CD14-positive monocyte (primary cell): ENCODE measurements at regions not wholly inside any gene's neighbourhood (a gene's known extent, or its start where the extent isn't known, plus 50 kb on each side); places are given as distances from the start of the nearest gene placed in this dataset.

Source experiments
- DNase-seq, 3 donors: peaks; one replicate each; pipeline ENCODE4 v3.0.0-alpha.2; 2011 to 2022
- H2AFZ ChIP-seq: 2 replicates; pipeline ENCODE4 v1.6.0; 2012; ENCODE audit warnings: mild to moderate bottlenecking, low read depth, low read length, inconsistent platforms; ENCODE audit not compliant: insufficient read depth, poor library complexity, severe bottlenecking
- H3K27ac ChIP-seq, 2 donors: 1 replicate in 1 of 2; 2 replicates in 1 of 2; pipeline ENCODE4 v1.5.1; 2012 to 2013; ENCODE audit warnings: low read length in 2 of 2, control low read depth in 1 of 2, inconsistent platforms in 1 of 2, low read depth in 1 of 2, mild to moderate bottlenecking in 1 of 2
- H3K27me3 ChIP-seq, 2 donors: one replicate each; pipeline versions ENCODE4 v1.6.0 to v1.6.1; 2011 to 2013; ENCODE audit warnings: low read length in 2 of 2; ENCODE audit not compliant: control insufficient read depth in 2 of 2, insufficient read depth in 2 of 2
- H3K36me3 ChIP-seq, 2 donors: replicated peaks in 1 of 2; 1 replicate in 1 of 2; 2 replicates in 1 of 2; pipeline versions ENCODE4 v1.5.1 to v1.6.1; 2012 to 2013; ENCODE audit warnings: low read length in 2 of 2, control low read depth in 1 of 2, inconsistent platforms in 1 of 2, mild to moderate bottlenecking in 1 of 2; ENCODE audit not compliant: insufficient read depth in 2 of 2, control insufficient read depth in 1 of 2
- H3K4me1 ChIP-seq, 2 donors: 1 replicate in 1 of 2; 2 replicates in 1 of 2; pipeline versions ENCODE4 v1.5.1 to v1.6.1; 2012 to 2013; ENCODE audit warnings: low read length in 2 of 2, control low read depth in 1 of 2, inconsistent platforms in 1 of 2, mild to moderate bottlenecking in 1 of 2, moderate library complexity in 1 of 2; ENCODE audit not compliant: insufficient read depth in 2 of 2, control insufficient read depth in 1 of 2
- H3K4me2 ChIP-seq: replicated peaks from 2 replicates; pipeline ENCODE3; 2012; ENCODE audit warnings: low read length, moderate library complexity, mild to moderate bottlenecking; ENCODE audit not compliant: poor library complexity, severe bottlenecking; ENCODE audit errors: extremely low read depth
- H3K4me3 ChIP-seq, 3 experiments: fragments of 200-600 bp in 1 of 3; sonication (generic) in 1 of 3; replicated peaks in 1 of 3; 1 replicate in 2 of 3; 2 replicates in 1 of 3; pipeline ENCODE4 v1.5.1; 2011 to 2013; ENCODE audit warnings: low read length in 3 of 3, mild to moderate bottlenecking in 3 of 3, control low read depth in 2 of 3, low read depth in 2 of 3, inconsistent platforms in 1 of 3, moderate library complexity in 1 of 3
- H3K79me2 ChIP-seq: 2 replicates; pipeline ENCODE4 v1.6.0; 2012; ENCODE audit warnings: mild to moderate bottlenecking, control low read depth, inconsistent platforms, low read length, moderate library complexity; ENCODE audit not compliant: insufficient read depth
- H3K9ac ChIP-seq: 2 replicates; pipeline ENCODE4 v1.6.0; 2017; ENCODE audit warnings: low read length, mild to moderate bottlenecking; ENCODE audit not compliant: insufficient read depth, poor library complexity, severe bottlenecking
- H3K9me3 ChIP-seq, 2 donors: replicated peaks in 1 of 2; 1 replicate in 1 of 2; 2 replicates in 1 of 2; pipeline versions ENCODE4 v1.5.1 to v1.6.1; 2012 to 2013; ENCODE audit warnings: low read length in 2 of 2, control low read depth in 1 of 2; ENCODE audit not compliant: control insufficient read depth in 1 of 2, insufficient read depth in 1 of 2
- H4K20me1 ChIP-seq: 2 replicates; pipeline ENCODE4 v1.6.0; 2012; ENCODE audit warnings: mild to moderate bottlenecking, low read length, control low read depth, moderate library complexity; ENCODE audit not compliant: insufficient read depth
- H3K27ac Mint-ChIP-seq, 7 donors: one replicate each; pipeline ENCODE4 v1.8.0; 2020; ENCODE audit warnings: mild to moderate bottlenecking in 7 of 7, mixed read lengths in 7 of 7, moderate library complexity in 6 of 7, inconsistent platforms in 2 of 7
- H3K27me3 Mint-ChIP-seq, 3 donors: one replicate each; pipeline ENCODE4 v1.8.0; 2021 to 2022; ENCODE audit warnings: low read depth in 3 of 3, mild to moderate bottlenecking in 3 of 3, mixed read lengths in 3 of 3, moderate library complexity in 3 of 3, inconsistent platforms in 1 of 3
- H3K36me3 Mint-ChIP-seq, 2 donors: one replicate each; pipeline ENCODE4 v1.8.0; 2020; ENCODE audit warnings: mixed read lengths in 2 of 2, inconsistent platforms in 1 of 2, mild to moderate bottlenecking in 1 of 2
- H3K4me1 Mint-ChIP-seq: one replicate; pipeline ENCODE4 v1.8.0; 2020; ENCODE audit warnings: mild to moderate bottlenecking, mixed read lengths
- H3K4me3 Mint-ChIP-seq, 2 donors: one replicate each; pipeline ENCODE4 v1.8.0; 2020; ENCODE audit warnings: mild to moderate bottlenecking in 2 of 2, mixed read lengths in 2 of 2, moderate library complexity in 1 of 2
- H3K9me3 Mint-ChIP-seq, 7 donors: one replicate each; pipeline ENCODE4 v1.8.0; 2020 to 2022; ENCODE audit warnings: mixed read lengths in 7 of 7, mild to moderate bottlenecking in 6 of 7, moderate library complexity in 6 of 7, inconsistent platforms in 2 of 7
- WGBS: methylation state at CpG from one replicate; pipeline ENCODE4 v1.1.5; 2013; ENCODE audit warnings: missing lambda C conversion rate; ENCODE audit not compliant: insufficient coverage; 5-methylcytosine and 5-hydroxymethylcytosine counted together
- intact Hi-C, 2 donors: fragments of 100-400 bp; cut with micrococcal nuclease; formaldehyde crosslinking; loops; one replicate each; pipeline versions ENCODE4 v1.15.0 to v1.15.1; 2023
- TF ChIP-seq, protein P1 (sequence below): fragments of 200-600 bp; IDR thresholded peaks from one replicate; pipeline ENCODE4 v1.8.0; 2022; ENCODE audit warnings: antibody characterized with exemption, mild to moderate bottlenecking

GRCh38 chr12:107551434-107551833, 134.2 kb upstream of the PWP1 start:
- Mint-ChIP-seq H3K27me3 (peaks cover 0 to 2% (median 0%) of the 10 kb centered on the region in 3 donors), H3K4me3 (no peak overlapping the region), H3K4me1 (peaks cover 8% of the 10 kb centered on the region), H3K36me3 (peaks cover 0 to 2% of the 10 kb centered on the region in 2 donors), H3K27ac (no peak overlapping the region), H3K9me3 (peaks cover 0 to 7% (median 4%) of the 10 kb centered on the region in 7 donors)
- H3K4me3 ChIP-seq: no peak overlapping the region
- no peaks in the 10 kb centered on the region for H3K27me3 ChIP-seq
- no peak for DNase-seq
- no peaks in the 10 kb centered on the region for H4K20me1 ChIP-seq
- no peaks in the 10 kb centered on the region for H3K79me2 ChIP-seq
- intact Hi-C loops: no loop called here
- H3K9ac ChIP-seq: no peak overlapping the region
- no peak overlapping the region for H3K4me2 ChIP-seq
- H3K4me1 ChIP-seq: peaks cover 0 to 4% of the 10 kb centered on the region in 2 donors
- no peaks in the 10 kb centered on the region for H3K9me3 ChIP-seq
- TF ChIP-seq, protein P1, sequence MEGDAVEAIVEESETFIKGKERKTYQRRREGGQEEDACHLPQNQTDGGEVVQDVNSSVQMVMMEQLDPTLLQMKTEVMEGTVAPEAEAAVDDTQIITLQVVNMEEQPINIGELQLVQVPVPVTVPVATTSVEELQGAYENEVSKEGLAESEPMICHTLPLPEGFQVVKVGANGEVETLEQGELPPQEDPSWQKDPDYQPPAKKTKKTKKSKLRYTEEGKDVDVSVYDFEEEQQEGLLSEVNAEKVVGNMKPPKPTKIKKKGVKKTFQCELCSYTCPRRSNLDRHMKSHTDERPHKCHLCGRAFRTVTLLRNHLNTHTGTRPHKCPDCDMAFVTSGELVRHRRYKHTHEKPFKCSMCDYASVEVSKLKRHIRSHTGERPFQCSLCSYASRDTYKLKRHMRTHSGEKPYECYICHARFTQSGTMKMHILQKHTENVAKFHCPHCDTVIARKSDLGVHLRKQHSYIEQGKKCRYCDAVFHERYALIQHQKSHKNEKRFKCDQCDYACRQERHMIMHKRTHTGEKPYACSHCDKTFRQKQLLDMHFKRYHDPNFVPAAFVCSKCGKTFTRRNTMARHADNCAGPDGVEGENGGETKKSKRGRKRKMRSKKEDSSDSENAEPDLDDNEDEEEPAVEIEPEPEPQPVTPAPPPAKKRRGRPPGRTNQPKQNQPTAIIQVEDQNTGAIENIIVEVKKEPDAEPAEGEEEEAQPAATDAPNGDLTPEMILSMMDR: no peak
- H3K27ac ChIP-seq: no peak overlapping the region
- no peak overlapping the region for H2AFZ ChIP-seq
- H3K36me3 ChIP-seq: no peaks in the 10 kb centered on the region

DNA sequence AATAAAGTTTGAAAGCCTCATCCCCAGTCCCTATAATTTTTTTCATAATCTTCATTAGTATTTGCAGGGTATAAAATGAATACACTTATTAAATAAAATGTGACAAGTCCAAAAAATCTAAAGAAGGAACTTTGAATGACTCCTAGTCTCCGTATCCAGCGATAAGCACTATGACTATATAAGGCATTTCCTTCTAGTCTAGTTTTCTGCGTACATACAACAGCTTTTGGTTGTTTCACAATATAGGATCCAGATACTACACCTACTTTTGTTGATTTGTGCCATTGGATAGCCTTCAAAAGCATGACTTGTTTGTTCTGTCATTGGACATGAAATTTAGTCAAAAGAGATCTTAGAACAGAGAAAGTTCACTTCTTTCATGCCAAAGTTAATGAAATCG, 133.3 kb upstream of the PWP1 start:
- H3K36me3 ChIP-seq: no peaks in the 10 kb centered on the region
- no peak overlapping the region for H3K27ac ChIP-seq
- Mint-ChIP-seq H3K27me3 (peaks cover 0 to 2% (median 0%) of the 10 kb centered on the region in 3 donors), H3K4me3 (no peak overlapping the region), H3K36me3 (peaks cover 0 to 2% of the 10 kb centered on the region in 2 donors), H3K27ac (no peak overlapping the region), H3K4me1 (peaks cover 4% of the 10 kb centered on the region), H3K9me3 (peaks cover 0 to 7% (median 4%) of the 10 kb centered on the region in 7 donors)
- intact Hi-C loops: no loop called here
- no peak overlapping the region for H3K4me2 ChIP-seq
- no peaks in the 10 kb centered on the region for H3K27me3 ChIP-seq
- H4K20me1 ChIP-seq: no peaks in the 10 kb centered on the region
- no peak for DNase-seq
- no peaks in the 10 kb centered on the region for H3K79me2 ChIP-seq
- no peaks in the 10 kb centered on the region for H3K9me3 ChIP-seq
- 89% methylated on average over 1 of the region's 4 CpGs for WGBS
- H3K4me3 ChIP-seq: no peak overlapping the region
- TF ChIP-seq, protein P1: no peak
- no peak overlapping the region for H2AFZ ChIP-seq
- H3K9ac ChIP-seq: no peak overlapping the region
- peaks cover 0 to 2% of the 10 kb centered on the region in 2 donors for H3K4me1 ChIP-seq
